ENCODE measurements at regions not wholly inside any gene's neighbourhood (a gene's known extent, or its start where the extent isn't known, plus 50 kb on each side); places are given as distances from the start of the nearest gene placed in this dataset.

DNA sequence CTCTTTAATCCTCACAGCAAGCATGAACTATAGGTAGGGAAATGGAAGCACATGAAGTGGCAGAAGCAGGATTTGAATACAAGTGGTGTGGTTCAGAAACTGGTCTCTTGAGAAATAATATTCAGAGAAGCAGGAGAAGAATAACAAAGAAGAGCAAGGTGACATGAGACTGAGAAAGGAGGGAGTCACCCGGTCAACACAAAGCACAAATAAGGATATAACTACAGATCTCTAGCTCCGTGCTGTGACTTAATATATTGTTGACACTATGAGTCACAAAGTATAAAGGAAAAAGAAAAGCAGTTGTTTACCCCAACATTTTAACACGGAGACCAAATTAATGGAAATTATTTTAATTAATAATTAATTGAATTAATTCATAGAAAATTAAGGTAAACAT is 204.5 kb downstream of the CPE start:
- Histone ChIP-seq H3K4me1 (ENCODE audit: control insufficient read depth, insufficient read depth, low read length) (no peaks in the 10 kb centered on the region), H3K27me3 (ENCODE audit: control insufficient read depth, insufficient read depth, low read length) (no peaks in the 10 kb centered on the region), H3K36me3 (ENCODE audit: control insufficient read depth, insufficient read depth, low read length) (no peaks in the 10 kb centered on the region), H3K4me3 (ENCODE audit: low read depth in 2 of 2, low read length in 2 of 2) (no peak overlapping the region), H3K27ac (ENCODE audit: low read length) (no peak overlapping the region), H3K9me3 (ENCODE audit: control insufficient read depth, insufficient read depth, low read depth, low read length) (no peaks in the 10 kb centered on the region)
- ChIA-PET CTCF (no interaction called here), POLR2A (no interaction called here)
- TF ChIP-seq TCF7L2 (IDR thresholded peaks at IDR 0.05; ENCODE audit: low read depth, low read length) (no peak), SIN3A (IDR thresholded peaks at IDR 0.05; ENCODE audit: borderline replicate concordance, insufficient read depth, low read depth, low read length) (no peak), CTCF (IDR thresholded peaks at IDR 0.05) (no peak), POLR2AphosphoS5 (IDR thresholded peaks at IDR 0.05; ENCODE audit: low read depth, low read length) (no peak), REST (IDR thresholded peaks at IDR 0.05; ENCODE audit: insufficient read depth in 1 of 2, low read depth in 2 of 2, low read length in 1 of 2) (no peak)
- DNase-seq (ENCODE audit: low read depth, low spot score) (no peak), ATAC-seq (no peak)
- in situ Hi-C loops (cut with HindIII; ENCODE audit: low pct_unique_long_range_greater_than_20kb, low sequenced_read_pairs) (no loop called here), intact Hi-C loops (cut with micrococcal nuclease; ENCODE audit: unreplicated experiment) (no loop called here)
- BruUV-seq (replicated peaks) = no TSS peak

GRCh38 chr4:165584916-165585315 is 206.1 kb downstream of the CPE start:
- in situ Hi-C loops (cut with HindIII; ENCODE audit: low pct_unique_long_range_greater_than_20kb, low sequenced_read_pairs) = no loop called here
- H3K9me3 ChIP-seq (ENCODE audit: control insufficient read depth, insufficient read depth, low read depth, low read length) = no peaks in the 10 kb centered on the region
- H3K4me1 ChIP-seq (ENCODE audit: control insufficient read depth, insufficient read depth, low read length) = no peaks in the 10 kb centered on the region
- ChIA-PET POLR2A (no interaction called here), CTCF (no interaction called here)
- TF ChIP-seq REST (IDR thresholded peaks at IDR 0.05; ENCODE audit: insufficient read depth in 1 of 2, low read depth in 2 of 2, low read length in 1 of 2) (no peak), POLR2AphosphoS5 (IDR thresholded peaks at IDR 0.05; ENCODE audit: low read depth, low read length) (no peak), CTCF (IDR thresholded peaks at IDR 0.05) (no peak), TCF7L2 (IDR thresholded peaks at IDR 0.05; ENCODE audit: low read depth, low read length) (no peak), SIN3A (IDR thresholded peaks at IDR 0.05; ENCODE audit: borderline replicate concordance, insufficient read depth, low read depth, low read length) (no peak)
- H3K27me3 ChIP-seq (ENCODE audit: control insufficient read depth, insufficient read depth, low read length) = no peaks in the 10 kb centered on the region
- intact Hi-C loops (cut with micrococcal nuclease; ENCODE audit: unreplicated experiment) = no loop called here
- ATAC-seq = no peak
- H3K4me3 ChIP-seq (ENCODE audit: low read depth in 2 of 2, low read length in 2 of 2) = no peak overlapping the region
- H3K27ac ChIP-seq (ENCODE audit: low read length) = no peak overlapping the region
- no peak for DNase-seq (ENCODE audit: low read depth, low spot score)
- BruUV-seq (replicated peaks) = no TSS peak
- H3K36me3 ChIP-seq (ENCODE audit: control insufficient read depth, insufficient read depth, low read length) = no peaks in the 10 kb centered on the region
